Prostate gland (tissue), 2 donors: ENCODE measurements at regions not wholly inside any gene's neighbourhood (a gene's known extent, or its start where the extent isn't known, plus 50 kb on each side); places are given as distances from the start of the nearest gene placed in this dataset.

ENCODE experiments used
- DNase-seq: peaks from one replicate; pipeline ENCODE4 v3.0.0-alpha.2; 2019; ENCODE audit warnings: low spot score
- H3K27ac ChIP-seq, 2 donors: fragments of 200-600 bp; sonication (generic); 2 replicates each; pipeline ENCODE4 v1.5.1; 2017 to 2019
- H3K27me3 ChIP-seq: fragments of 200-600 bp; sonication (generic); replicated peaks from 2 replicates; pipeline ENCODE4 v1.5.1; 2019; ENCODE audit not compliant: insufficient read depth
- H3K36me3 ChIP-seq, 2 donors: fragments of 200-600 bp; sonication (generic); 1 replicate in 1 of 2; 2 replicates in 1 of 2; pipeline versions ENCODE4 v1.5.1 to v1.8.1; 2017 to 2019
- H3K4me1 ChIP-seq: fragments of 200-600 bp; sonication (generic); replicated peaks from 2 replicates; pipeline ENCODE4 v1.5.1; 2019
- H3K4me3 ChIP-seq, 2 donors: fragments of 200-600 bp; sonication (generic); 2 replicates each; pipeline ENCODE4 v1.5.1; 2017 to 2019
- H3K9me3 ChIP-seq: fragments of 200-600 bp; sonication (generic); 2 replicates; pipeline ENCODE4 v1.5.1; 2017
- POLR2A ChIP-seq: fragments of 450-650 bp; IDR thresholded peaks from one replicate; pipeline ENCODE4 v1.6.1; 2016; ENCODE audit warnings: antibody characterized with exemption, mild to moderate bottlenecking
- POLR2AphosphoS5 ChIP-seq: sonication (generic); formaldehyde crosslinking; IDR thresholded peaks from one replicate; pipeline ENCODE4 v1.6.1; 2017; ENCODE audit warnings: antibody characterized with exemption
- WGBS: methylation state at CpG from one replicate; pipeline ENCODE4 v1.1.5; 2018; 5-methylcytosine and 5-hydroxymethylcytosine counted together
- intact Hi-C: fragments of 100-400 bp; cut with DNase I; formaldehyde crosslinking; loops from one replicate; pipeline ENCODE4 v1.14.2; 2022
- TF ChIP-seq, protein P1 (sequence below), 4 experiments: fragments of 200-600 bp in 2 of 4; fragments of 450-650 bp in 2 of 4; sonication (generic) in 2 of 4; IDR thresholded peaks; 1 replicate in 3 of 4; 2 replicates in 1 of 4; pipeline ENCODE4 v1.5.1; 2016 to 2019; ENCODE audit warnings: antibody characterized with exemption in 4 of 4, mild to moderate bottlenecking in 2 of 4, moderate library complexity in 2 of 4

DNA sequence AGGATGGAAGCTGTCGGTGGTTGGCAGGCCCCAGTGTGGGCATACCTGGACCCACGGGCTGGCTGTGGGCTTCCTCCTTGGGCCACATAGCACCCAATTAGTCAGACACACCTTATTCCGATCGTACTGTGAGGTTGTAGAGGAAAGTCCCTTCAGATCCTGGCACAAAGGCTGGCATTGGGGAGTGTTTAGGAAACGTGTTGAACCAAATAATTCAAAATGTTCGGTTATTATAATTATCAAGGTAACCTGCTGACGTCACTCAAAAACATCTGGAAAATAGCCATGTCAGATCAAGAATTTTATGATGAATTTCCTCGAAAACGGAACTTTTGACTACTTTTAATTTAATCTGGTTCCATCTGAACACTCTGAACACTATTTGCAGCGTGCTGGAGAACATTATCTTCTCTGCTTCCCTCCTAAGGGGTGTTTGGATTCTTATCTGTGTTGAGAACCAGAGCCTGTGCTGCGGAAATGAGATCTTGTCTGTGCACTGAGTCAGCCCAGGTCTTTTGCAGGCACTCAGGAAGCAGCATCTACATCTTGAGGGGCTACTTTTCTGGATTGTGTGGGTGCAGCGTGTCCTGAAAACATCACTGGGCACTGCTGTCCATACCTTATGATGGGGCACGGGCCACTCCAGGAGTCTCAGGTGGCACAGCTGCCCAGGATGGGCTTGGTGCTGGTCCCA, 100.3 kb downstream of the SLC25A47 start:
- Histone ChIP-seq H3K4me3 (no peak overlapping the region), H3K27ac (no peak overlapping the region), H3K27me3 (no peaks in the 10 kb centered on the region), H3K4me1 (no peaks in the 10 kb centered on the region), H3K36me3 (no peaks in the 10 kb centered on the region), H3K9me3 (no peaks in the 10 kb centered on the region)
- intact Hi-C loops, result no loop called here
- 80% methylated on average over 13 of the region's 13 CpGs for WGBS
- no peak for DNase-seq
- TF ChIP-seq POLR2AphosphoS5 (no peak), POLR2A (no peak)
- TF ChIP-seq, protein P1, sequence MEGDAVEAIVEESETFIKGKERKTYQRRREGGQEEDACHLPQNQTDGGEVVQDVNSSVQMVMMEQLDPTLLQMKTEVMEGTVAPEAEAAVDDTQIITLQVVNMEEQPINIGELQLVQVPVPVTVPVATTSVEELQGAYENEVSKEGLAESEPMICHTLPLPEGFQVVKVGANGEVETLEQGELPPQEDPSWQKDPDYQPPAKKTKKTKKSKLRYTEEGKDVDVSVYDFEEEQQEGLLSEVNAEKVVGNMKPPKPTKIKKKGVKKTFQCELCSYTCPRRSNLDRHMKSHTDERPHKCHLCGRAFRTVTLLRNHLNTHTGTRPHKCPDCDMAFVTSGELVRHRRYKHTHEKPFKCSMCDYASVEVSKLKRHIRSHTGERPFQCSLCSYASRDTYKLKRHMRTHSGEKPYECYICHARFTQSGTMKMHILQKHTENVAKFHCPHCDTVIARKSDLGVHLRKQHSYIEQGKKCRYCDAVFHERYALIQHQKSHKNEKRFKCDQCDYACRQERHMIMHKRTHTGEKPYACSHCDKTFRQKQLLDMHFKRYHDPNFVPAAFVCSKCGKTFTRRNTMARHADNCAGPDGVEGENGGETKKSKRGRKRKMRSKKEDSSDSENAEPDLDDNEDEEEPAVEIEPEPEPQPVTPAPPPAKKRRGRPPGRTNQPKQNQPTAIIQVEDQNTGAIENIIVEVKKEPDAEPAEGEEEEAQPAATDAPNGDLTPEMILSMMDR (IDR thresholded peaks at IDR 0.05), result no peak

DNA sequence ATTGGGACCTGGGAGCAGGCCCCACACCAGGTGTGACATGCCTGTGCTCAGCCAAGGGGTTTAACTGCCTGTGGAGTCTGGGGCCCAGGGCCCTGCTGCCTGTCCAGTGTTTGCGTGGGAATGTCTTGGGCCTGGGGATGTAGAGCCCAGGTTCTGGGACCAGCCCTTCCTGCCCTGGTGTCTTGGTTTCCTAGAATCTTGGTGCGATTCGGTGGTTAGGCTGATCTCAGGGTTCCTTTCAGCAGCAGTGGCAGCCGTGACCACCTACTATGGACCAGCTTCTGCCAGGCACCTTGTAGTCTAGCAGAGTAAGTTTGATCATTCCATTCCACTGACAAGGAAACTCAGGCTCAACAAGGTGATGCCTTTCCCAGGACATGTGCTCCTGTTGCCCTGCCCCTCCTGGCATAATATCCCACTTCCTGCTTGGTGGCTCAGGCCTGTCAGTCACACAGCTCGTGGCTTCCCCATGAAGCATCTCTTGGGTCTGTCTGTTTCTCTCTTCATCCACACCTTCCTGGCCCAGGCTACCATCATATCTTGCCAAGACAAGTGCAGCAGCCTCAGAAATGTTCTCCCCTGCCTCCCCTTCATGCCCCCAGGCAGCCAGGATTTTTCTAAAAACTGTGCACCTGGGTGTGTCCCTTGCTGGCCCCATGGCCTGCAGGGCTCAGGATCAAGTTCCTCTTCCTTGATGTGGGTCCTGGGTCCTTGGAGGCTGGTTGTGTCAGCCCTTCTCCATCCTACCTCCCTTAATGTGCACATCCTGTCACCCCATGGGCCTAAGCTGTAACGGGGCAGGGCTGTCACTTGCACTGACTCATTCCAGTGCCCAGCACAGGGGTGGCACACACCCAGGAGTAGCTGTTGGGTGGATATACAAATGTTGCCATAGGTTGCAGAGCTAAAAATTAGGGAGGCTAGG, 101.6 kb downstream of the SLC25A47 start:
- no peak overlapping the region for H3K4me3 ChIP-seq
- 74% methylated on average over 6 of the region's 6 CpGs for WGBS
- no peaks in the 10 kb centered on the region for H3K4me1 ChIP-seq
- TF ChIP-seq, protein P1 (IDR thresholded peaks at IDR 0.05), result no peak
- no peak for TF ChIP-seq POLR2AphosphoS5
- no peak for TF ChIP-seq POLR2A
- DNase-seq, result no peak
- no peaks in the 10 kb centered on the region for H3K9me3 ChIP-seq
- no peak overlapping the region for H3K27ac ChIP-seq
- H3K36me3 ChIP-seq, result no peaks in the 10 kb centered on the region
- intact Hi-C loops, result no loop called here
- no peaks in the 10 kb centered on the region for H3K27me3 ChIP-seq

DNA sequence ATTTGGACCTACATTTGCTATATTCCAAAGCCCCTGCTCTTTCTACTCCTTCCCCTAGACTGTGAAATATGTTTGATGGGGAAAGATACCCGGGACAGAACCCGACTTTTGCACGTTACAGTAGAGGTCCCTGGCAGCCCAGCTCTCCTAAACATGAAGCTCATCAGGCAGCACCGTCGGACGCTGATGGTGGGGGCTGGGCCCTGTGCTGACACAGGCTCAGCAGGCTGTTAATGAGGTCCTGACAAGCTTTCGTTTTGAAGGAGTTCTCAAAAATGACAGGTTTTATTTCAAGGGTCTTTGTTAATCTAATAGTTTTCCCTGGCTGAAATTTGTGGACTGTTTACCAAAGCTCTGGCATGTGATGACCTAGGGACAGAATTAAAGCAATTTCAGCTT, 102.3 kb downstream of the SLC25A47 start:
- WGBS, result 89% methylated on average over 7 of the region's 7 CpGs
- no peaks in the 10 kb centered on the region for H3K4me1 ChIP-seq
- H3K27ac ChIP-seq, result no peak overlapping the region
- H3K36me3 ChIP-seq, result no peaks in the 10 kb centered on the region
- H3K27me3 ChIP-seq, result no peaks in the 10 kb centered on the region
- intact Hi-C loops, result no loop called here
- H3K4me3 ChIP-seq, result no peak overlapping the region
- no peak for TF ChIP-seq POLR2AphosphoS5
- TF ChIP-seq POLR2A, result no peak
- no peak for DNase-seq
- H3K9me3 ChIP-seq, result no peaks in the 10 kb centered on the region

DNA sequence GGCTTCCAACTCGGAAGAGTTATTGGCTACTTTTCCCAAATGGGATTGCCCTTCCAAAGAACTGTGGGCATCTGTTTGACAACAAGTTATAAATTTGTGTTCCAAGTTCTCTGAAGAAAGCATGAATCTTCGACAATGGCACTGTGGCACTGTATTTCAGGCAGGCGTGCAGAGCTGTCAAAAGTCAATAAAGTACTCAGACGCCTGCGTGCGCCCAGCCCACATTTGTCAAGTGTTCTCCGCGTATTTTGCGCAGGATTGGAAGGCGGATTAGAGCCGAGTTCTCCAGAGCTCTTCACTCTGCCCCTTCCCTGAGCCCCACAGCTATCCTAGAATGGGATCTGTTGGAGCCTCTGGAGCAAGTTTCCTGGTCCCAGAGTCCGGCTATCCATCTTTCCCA, 103.2 kb downstream of the SLC25A47 start:
- WGBS, result 78% methylated on average over 12 of the region's 12 CpGs
- no peaks in the 10 kb centered on the region for H3K27me3 ChIP-seq
- no peaks in the 10 kb centered on the region for H3K9me3 ChIP-seq
- TF ChIP-seq, protein P1 (IDR thresholded peaks at IDR 0.05), result no peak
- no peak for TF ChIP-seq POLR2AphosphoS5
- TF ChIP-seq POLR2A, result no peak
- intact Hi-C loops, result no loop called here
- no peak overlapping the region for H3K27ac ChIP-seq
- DNase-seq, result no peak
- H3K4me3 ChIP-seq, result no peak overlapping the region
- no peaks in the 10 kb centered on the region for H3K4me1 ChIP-seq
- no peaks in the 10 kb centered on the region for H3K36me3 ChIP-seq

DNA sequence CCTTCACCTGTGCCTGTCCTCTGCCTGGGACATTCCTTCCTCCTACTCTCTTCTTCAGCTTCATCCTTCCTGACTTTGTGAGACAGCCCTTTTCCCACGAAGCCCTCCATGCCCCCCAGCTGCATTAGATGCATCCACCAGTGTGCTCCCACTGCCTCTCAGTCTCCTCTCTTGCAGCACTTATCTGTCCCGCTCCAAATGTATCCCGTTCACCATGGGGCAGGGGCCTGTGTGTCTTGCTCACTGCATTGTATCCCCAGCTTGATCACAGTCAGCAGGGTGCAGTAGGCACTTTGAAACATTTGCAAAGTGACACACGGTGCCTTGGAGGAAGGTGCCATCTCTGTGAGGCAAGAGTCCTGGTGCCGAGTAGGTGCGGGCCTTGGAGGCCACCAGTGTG, 104.0 kb downstream of the SLC25A47 start:
- Histone ChIP-seq H3K9me3 (no peaks in the 10 kb centered on the region), H3K27ac (no peak overlapping the region), H3K4me3 (no peak overlapping the region), H3K36me3 (no peaks in the 10 kb centered on the region), H3K27me3 (no peaks in the 10 kb centered on the region), H3K4me1 (no peaks in the 10 kb centered on the region)
- WGBS, result 91% methylated on average over 6 of the region's 6 CpGs
- intact Hi-C loops, result no loop called here
- TF ChIP-seq POLR2AphosphoS5, result no peak
- no peak for DNase-seq
